ENCODE measurements at regions not wholly inside any gene's neighbourhood (a gene's known extent, or its start where the extent isn't known, plus 50 kb on each side); places are given as distances from the start of the nearest gene placed in this dataset.
"Not testable (repeated sequence)": the region's sequence is repeated elsewhere in the genome, so short reads cannot be mapped to it uniquely, and the experiment has no call there.

GRCh38 chr2:2738276-2738675 is 407.2 kb upstream of the MYT1L start:
- no peak for DNase-seq (ENCODE audit: extremely low read depth, low read depth)

GRCh38 chr2:2735041-2735440 is 404.0 kb upstream of the MYT1L start:
- DNase-seq (ENCODE audit: extremely low read depth, low read depth), result no peak

- DNase-seq (ENCODE audit: extremely low read depth, low read depth), result no peak
These were observed 403.2 kb upstream of the MYT1L start for GRCh38 chr2:2734308-2734707.

DNA sequence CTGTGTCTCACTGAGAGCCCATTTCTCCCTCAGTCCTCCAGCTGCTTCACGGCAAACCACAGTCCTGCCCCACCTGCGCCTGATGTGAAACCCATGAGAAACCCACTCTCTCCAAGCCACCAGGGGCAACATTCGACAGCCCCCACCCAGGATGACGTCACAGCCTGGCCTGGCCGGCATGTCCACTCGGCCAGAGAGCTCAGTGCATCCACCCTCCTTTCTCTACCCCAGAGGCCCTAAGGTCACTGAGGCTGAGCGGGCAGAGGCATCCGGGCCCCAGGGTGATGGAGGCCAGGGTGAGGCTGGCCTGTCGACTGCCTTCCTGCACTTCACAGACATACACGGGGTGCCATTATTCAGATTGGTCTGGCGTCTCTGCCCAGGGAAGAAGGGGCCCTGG is 402.7 kb upstream of the MYT1L start:
- no peak for DNase-seq (ENCODE audit: extremely low read depth, low read depth)

DNA sequence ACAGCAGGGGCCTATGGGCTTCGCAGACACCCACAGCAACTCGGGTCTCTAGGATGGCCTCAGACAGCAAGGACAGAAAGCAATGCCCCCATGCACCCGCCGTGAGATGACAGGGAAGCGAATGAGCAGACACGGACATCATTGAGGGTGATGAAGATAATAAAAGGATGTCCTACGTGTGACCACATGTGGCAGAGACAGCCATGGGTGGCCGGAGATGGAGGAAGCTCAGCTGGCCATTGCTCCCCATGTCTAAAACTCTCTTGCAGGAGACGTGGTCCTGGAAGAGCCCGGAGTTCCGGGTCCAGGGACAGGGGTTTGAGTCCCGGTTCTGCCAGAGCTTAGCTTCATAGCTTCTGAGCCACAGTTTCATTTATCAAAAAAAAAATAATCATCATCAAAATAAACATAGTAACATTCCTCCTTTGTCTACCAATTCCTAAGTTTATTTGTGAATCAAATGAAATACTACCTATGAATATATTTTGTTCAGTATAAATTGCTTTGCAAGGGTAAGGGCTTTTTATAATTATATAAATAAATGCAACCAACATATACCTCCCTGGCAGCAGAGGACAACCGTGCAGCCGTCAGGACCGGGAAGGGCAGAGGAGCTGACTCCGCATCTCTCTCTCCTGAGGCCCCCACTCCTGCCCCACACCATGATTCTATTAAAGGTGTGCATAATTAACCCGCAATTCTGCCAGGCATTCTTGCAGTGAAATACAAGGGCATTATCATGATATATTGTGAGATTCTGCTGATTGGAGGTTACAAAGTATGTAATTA is 401.4 kb upstream of the MYT1L start:
- DNase-seq (ENCODE audit: extremely low read depth, low read depth), result no peak

- no peak for DNase-seq (ENCODE audit: extremely low read depth, low read depth)
These were observed 400.8 kb upstream of the MYT1L start for GRCh38 chr2:2731816-2732284.

- DNase-seq (ENCODE audit: extremely low read depth, low read depth), result no peak
These were observed 400.2 kb upstream of the MYT1L start for GRCh38 chr2:2731101-2731815.

- DNase-seq (ENCODE audit: extremely low read depth, low read depth), result no peak
These were observed 399.3 kb upstream of the MYT1L start for GRCh38 chr2:2730301-2730833.

DNA sequence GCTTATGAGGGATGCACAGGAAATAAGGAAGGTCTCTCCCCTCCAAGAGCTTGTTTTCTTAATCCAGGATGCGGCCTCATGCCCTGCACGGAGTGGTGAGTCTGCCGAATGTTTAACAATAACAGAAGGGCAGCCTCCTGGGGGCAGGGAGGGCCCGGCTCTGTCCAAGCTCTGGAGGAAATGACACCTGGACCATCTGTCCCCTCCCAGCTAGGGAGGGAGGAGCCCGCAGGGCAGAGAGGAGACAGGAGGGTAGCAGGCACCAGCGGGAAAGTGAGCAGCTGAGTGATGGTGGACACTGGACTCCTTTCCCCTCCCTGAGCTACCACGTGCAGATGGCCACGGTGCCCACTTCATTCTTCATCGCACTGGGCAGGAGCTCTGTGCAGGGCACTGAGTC is 398.2 kb upstream of the MYT1L start:
- no peak for DNase-seq (ENCODE audit: extremely low read depth, low read depth)

- DNase-seq (ENCODE audit: extremely low read depth, low read depth), result no peak
These were observed 397.6 kb upstream of the MYT1L start for GRCh38 chr2:2728635-2729034.

DNA sequence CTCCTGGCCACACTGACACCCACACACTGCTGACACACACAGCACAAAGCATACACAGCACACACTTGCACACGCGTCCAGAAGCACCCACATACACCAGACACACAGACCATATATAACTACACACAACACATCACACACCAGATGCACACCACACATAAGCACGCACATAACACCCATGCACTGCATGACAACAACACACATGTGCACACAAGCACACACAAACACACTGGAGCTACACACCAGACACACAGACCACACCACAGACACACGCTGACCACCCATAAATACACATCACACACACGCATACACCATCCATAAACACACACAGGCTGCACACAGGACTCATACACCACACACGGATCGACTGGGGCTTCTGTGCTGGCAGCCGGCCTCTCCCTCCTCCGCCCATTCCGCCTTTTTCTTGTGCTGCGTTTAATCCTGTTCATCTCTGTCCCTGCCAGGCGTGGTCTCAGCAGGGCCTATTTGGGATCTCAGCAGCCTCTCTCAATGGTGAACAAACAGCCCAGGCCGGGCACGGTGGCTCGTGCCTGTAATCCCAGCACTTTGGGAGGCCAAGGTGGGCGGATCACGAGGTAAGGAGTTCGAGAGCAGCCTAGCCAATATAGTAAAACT is 396.9 kb upstream of the MYT1L start:
- no peak for DNase-seq (ENCODE audit: extremely low read depth, low read depth)

GRCh38 chr2:2726163-2726562 is 395.1 kb upstream of the MYT1L start:
- DNase-seq (ENCODE audit: extremely low read depth, low read depth), result no peak

GRCh38 chr2:2723064-2723463 is 392.0 kb upstream of the MYT1L start:
- no peak for DNase-seq (ENCODE audit: extremely low read depth, low read depth)

- DNase-seq (ENCODE audit: extremely low read depth, low read depth), result no peak
These were observed 390.3 kb upstream of the MYT1L start for GRCh38 chr2:2721296-2721835.

GRCh38 chr2:2720806-2721205 is 389.7 kb upstream of the MYT1L start:
- not testable (repeated sequence) for DNase-seq (ENCODE audit: extremely low read depth, low read depth)

GRCh38 chr2:2720351-2720750 is 389.3 kb upstream of the MYT1L start:
- DNase-seq (ENCODE audit: extremely low read depth, low read depth), result no peak

DNA sequence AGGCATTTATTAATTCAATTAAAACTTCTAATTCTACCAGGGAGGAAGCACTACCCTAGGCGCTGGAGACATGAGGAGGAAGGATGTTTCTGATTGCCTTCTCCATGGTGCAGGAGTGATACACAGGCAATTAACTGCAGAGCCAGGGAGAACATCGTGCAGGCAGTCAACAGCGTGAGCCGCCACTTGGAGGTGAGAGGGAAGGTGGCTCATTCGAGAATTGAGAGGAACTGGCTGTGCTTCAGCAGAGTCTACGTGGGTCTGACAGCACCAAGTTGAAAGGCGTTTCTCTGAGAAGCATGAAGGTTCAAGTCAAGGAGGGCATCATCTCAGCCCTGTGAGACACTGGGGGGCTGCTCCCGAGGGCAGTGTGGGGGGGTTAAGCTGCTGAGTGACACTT is 388.7 kb upstream of the MYT1L start:
- DNase-seq (ENCODE audit: extremely low read depth, low read depth), result no peak

DNA sequence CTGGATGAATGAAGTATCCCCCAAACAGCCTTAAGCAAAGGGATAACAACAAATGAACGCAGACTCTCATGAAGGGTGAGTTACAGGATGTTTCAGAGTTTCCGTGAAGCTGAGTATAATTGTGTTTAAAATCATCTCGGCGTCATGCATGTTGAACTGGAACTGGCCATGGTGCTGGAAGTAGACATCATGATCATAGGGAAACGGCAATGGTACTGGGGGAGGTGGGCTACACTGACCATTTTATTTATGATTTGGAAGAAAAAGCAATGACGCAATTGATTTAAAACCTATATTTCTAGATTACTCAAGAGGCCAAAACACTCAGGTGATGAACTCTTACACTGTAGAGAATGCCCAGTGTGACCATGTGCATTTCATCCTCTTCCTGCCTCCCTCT is 387.9 kb upstream of the MYT1L start:
- no peak for DNase-seq (ENCODE audit: extremely low read depth, low read depth)

DNA sequence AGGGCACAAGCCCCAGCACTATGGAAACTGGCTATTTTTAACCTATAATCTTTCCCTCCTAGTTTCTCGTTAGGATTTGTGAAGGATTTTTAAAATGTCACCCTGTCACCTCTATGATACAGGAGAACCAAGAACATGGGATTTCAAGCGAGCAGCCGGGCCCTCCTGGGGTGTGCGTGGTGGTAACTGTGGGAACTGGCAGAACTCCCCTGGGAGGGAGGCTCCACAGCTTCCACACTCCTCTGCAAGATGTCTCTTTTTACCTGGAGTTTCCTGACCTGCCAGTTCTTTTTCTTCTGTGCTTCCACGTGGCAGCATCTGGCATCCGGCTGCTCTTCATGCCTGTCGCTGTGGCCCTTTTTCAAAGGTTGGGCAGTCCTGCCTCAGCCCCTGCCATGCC is 386.3 kb upstream of the MYT1L start:
- DNase-seq (ENCODE audit: extremely low read depth, low read depth), result no peak

- DNase-seq (ENCODE audit: extremely low read depth, low read depth), result no peak
These were observed 385.7 kb upstream of the MYT1L start for GRCh38 chr2:2716771-2717170.
